Breast epithelium (tissue), 3 donors: ENCODE measurements at regions not wholly inside any gene's neighbourhood (a gene's known extent, or its start where the extent isn't known, plus 50 kb on each side); places are given as distances from the start of the nearest gene placed in this dataset.
"Not testable (repeated sequence)": the region's sequence is repeated elsewhere in the genome, so short reads cannot be mapped to it uniquely, and the experiment has no call there.

Experiments
- CTCF ChIP-seq, 3 donors: fragments of 450-650 bp; IDR thresholded peaks; one replicate each; pipeline ENCODE4 v1.5.1; 2016 to 2017; ENCODE audit warnings: antibody characterized with exemption in 3 of 3, mild to moderate bottlenecking in 3 of 3, moderate library complexity in 3 of 3
- POLR2A ChIP-seq: fragments of 450-650 bp; IDR thresholded peaks from one replicate; pipeline ENCODE4 v1.6.1; 2016; ENCODE audit warnings: antibody characterized with exemption, mild to moderate bottlenecking, moderate library complexity
- POLR2AphosphoS5 ChIP-seq, 3 donors: sonication (generic); formaldehyde crosslinking; IDR thresholded peaks; one replicate each; pipeline ENCODE4 v1.6.1; 2017; ENCODE audit warnings: antibody characterized with exemption in 3 of 3

GRCh38 chr4:118535788-118536187, 149.4 kb upstream of the METTL14 start:
- not testable (repeated sequence) for TF ChIP-seq CTCF (IDR thresholded peaks at IDR 0.05); POLR2A; POLR2AphosphoS5 (IDR thresholded peaks at IDR 0.05)
